ENCODE measurements at regions not wholly inside any gene's neighbourhood (a gene's known extent, or its start where the extent isn't known, plus 50 kb on each side); places are given as distances from the start of the nearest gene placed in this dataset.
"Not testable (repeated sequence)": the region's sequence is repeated elsewhere in the genome, so short reads cannot be mapped to it uniquely, and the experiment has no call there.

GRCh38 chr3:75395580-75396315, 268.4 kb upstream of the FRG2C start:
- no peak for DNase-seq

- no peak for DNase-seq
Measured at GRCh38 chr3:75396316-75396802, 267.8 kb upstream of the FRG2C start.

- not testable (repeated sequence) for DNase-seq
Measured at GRCh38 chr3:75397486-75397885, 266.6 kb upstream of the FRG2C start.

DNA sequence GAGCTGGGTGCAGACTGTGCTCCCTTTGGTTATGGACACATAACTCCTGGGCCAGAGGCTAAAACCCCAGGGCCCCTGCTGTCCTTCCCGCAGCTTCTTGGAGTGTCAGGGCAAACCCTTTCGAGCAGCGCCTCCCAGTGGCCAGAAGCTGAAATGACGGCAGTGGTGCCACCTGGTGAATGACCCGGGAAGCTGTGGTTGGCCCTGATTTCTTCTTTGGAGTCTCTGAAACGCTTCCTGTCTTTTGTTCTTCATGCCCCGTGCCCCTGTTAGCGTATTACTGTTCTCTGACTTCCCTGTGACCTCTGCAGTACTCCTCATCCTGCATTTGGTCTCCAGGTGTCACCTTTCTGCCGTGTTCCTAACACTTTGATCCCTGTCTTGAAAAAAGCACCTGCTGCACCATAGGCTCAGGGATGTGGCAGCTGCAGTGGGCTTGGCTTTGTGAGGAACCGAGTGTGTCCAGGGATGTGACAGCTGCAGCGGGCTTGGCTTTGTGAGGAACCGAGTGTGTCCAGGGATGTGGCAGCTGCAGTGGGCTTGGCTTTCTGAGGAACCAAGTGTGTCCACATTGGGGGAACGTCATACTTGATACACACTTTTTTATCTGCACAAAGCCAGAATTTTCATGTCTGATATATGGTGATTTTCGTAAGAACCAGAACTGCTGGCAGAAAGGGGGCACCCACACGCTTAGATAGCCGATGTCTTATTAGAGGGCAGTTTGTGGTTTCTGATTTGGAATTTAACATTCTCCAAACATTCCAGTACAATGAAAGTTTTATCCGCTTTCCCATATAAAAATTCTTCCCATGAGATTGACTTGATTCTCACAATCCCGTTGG, 241.8 kb upstream of the FRG2C start:
- not testable (repeated sequence) for DNase-seq

GRCh38 chr3:75425379-75425778, 238.7 kb upstream of the FRG2C start:
- DNase-seq = not testable (repeated sequence)

DNA sequence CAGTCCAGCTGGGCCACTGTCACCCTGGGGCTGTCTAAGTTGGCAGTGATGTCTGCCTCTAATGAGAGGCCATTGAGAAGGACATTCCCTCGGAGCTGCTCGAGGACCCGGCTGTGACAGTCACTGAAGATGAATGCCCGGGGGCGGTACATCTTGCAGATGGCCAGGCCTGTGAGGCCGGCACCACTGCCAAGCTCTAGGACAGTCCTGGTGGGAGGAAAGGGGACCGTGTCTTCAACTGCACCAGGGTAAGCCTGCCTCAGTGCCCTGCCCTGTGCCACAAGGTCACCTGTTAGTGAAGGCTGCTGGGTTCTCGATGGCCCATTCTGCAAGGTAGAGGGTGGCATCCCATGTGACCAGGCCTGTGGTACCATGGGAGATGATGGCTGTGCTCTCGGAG, 236.6 kb upstream of the FRG2C start:
- DNase-seq = not testable (repeated sequence)

- DNase-seq = not testable (repeated sequence)
Measured at GRCh38 chr3:75427906-75428305, 236.2 kb upstream of the FRG2C start.

DNA sequence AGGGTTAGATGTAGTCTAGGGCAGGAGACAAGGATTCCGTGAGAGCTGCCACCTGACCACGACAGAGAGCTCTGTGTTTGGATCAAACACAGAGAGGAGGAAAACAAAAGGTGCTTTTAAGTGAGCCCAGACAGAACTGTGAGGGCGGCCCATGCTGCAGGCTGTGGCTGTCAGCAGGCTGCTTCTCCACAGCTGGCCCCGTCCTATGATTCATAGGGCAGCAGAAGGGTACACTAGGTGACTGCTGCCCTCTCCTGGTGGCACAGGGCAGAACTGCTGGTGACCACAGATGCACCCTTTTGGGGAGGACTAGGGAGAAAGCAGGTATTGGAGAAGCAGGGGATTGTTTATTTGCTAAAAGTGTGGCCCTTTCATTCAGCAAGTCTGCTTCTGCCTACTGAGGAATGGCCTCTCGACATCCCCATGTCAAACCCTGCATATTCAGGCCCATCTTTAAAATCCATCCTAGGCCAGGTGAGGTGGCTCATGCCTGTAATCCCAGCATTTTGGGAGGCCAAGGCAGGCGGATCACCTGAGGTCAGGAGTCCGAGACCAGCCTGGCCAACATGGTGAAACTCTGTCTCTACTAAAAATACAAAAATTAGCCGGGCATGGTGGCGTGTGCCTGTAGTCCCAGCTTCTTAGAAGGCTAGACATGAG, 234.4 kb upstream of the FRG2C start:
- peak; percentile 71 for DNase-seq

DNA sequence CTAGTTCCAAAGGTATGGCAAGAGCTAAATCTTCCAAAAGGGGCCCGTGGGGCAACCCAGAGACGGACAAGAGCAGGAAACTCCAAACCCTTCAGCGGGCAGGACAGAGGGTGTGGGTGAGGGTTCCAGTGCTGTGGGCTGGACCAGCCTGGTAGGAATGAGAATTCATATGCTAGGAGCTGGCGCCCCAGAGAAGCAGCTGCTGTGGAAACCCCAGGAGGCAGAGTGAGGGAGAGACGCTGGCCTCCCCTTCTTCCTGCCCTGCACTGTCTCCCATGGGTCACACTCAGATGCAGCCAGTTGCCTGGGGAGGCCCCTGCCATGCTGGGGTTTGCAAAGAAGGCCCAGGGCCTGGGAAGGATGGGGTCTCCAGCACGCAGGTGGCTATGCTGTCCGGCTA, 233.7 kb upstream of the FRG2C start:
- not testable (repeated sequence) for DNase-seq

DNA sequence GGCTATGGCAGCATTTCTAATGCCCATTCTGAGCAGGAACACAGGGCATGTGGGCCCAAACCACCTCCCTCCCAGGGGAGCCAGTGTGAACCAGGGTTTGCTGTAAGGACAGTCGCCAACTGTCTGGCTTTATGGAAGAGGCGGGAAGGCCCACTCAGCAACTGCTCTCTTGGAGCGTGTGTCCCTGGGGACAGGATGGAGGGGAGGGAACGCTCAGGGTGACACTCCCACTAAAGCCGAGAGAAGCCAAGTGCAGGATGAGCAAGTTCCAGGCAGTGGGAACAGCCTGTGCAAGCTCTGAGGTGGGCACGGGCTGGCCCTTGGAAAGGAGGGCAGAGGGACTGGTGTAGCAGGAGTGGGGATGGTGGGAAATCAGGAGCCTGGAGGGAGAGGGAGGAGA, 233.0 kb upstream of the FRG2C start:
- not testable (repeated sequence) for DNase-seq

DNA sequence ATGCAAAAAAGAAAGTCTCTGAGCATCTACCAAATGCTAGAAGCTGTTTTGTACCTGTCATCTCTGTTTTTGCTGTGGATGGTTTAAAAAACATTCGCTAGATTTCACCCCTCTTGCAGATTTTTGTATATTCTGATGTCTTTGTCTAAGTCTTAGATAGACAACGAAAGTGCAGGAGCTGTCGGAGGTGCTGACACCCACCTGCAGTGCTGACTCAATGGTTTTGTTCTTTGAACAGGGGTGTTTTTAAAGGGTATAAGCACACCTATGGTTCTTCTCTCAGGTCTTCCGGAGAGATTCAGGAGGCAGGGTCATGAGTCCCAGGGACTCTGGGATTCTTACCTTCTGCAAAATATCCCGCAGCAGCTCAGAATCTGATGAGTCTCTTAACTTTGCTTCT, 231.7 kb upstream of the FRG2C start:
- DNase-seq = not testable (repeated sequence)

GRCh38 chr3:75432885-75433284, 231.2 kb upstream of the FRG2C start:
- DNase-seq = peak; percentile 77

- DNase-seq = not testable (repeated sequence)
Measured at GRCh38 chr3:75433295-75433694, 230.8 kb upstream of the FRG2C start.

DNA sequence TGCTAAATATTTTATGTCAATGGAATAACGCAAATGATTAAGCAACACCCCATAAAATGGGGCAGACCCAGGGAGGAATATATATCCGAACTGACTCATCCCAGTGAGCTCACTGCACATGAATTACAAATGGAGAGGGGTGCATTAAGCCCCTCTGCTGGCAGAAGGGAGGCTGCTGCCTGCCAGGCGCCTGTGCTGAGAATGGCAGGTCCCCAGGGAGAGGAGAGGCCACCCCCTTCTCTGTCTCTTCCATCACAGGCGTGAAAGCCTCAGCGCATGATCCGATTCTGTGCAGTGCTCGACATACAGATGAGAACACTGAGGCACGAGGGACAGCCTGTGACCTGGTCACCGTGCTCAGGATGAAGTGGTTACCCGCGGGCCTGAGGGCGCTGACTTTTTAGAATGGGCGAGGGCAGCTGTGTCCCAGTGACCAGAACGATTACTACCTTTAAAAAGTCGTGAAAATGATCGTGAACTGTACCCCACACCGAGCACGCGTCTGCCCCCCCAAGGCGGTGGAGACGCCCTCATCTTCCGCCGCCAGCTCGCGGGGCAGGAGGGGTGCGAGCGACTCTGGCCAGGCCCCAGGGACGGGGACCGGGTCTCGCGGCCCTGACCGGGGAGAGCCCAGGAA, 229.7 kb upstream of the FRG2C start:
- DNase-seq = peak; percentile 86

DNA sequence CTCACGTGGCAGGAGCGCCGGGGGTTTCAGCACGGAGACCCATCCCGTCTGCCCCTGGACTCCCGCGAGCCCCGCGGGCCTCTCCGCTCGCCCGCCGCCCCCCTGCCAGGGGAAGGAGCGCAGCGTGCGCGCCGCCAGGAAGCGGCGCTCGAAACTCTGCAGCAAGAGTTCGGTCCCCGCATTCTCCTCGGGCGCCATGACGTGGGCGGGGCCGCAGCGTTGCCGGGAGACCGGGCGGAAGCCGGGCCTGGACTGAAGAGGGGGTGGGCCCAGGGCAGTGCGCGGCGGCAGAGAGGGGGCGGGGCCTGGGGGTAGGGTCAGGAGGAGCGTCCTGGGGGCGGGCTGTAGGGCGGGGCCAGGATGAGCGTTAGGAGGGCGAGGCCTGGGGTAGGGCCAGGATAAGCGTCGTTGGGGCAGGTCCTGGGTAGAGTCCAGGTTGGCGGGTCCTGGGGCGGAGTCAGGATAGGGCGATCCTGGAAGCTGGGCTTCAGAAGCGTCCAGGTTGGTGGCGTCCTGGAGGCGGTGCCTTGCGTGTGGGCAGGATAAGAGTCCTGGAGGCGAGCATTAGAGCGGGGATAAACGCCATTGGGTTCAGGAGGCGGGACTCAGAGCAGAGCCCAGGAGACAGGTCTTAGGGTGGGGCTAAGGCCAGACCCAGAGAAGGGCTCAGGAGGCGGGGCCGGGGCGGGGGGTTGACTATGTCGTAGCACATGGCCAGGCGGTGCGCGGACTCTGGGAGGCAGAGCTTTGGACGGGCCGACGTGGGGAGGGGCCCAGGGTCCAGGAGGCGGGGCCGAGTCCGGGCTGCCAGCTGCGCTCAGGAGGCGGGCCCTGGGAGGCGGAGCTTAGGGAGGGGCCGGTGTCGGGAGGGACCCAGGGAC, 229.0 kb upstream of the FRG2C start:
- DNase-seq = peak; percentile 99

GRCh38 chr3:75435794-75436400, 228.2 kb upstream of the FRG2C start:
- DNase-seq = peak; percentile 11

- not testable (repeated sequence) for DNase-seq
Measured at GRCh38 chr3:75440986-75441385, 223.1 kb upstream of the FRG2C start.

DNA sequence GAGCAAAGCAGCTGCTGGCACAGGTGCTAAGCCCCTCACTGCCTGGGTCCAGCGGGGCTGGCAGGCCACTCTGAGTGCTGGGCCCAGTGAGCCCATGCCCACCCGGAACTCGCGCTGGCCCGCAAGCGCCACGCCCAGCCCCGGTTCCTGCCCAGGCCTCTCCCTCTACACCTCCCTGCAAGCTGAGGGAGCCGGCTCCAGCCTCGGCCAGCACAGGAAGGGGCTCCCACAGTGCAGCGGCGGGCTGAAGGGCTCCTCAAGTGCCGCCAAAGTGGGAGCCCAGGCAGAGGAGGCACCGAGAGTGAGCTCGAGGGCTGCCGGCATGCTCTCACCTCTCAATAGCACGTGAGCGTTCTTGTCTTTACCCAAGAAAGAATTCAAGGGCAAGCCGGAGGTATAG, 219.5 kb upstream of the FRG2C start:
- DNase-seq = not testable (repeated sequence)

DNA sequence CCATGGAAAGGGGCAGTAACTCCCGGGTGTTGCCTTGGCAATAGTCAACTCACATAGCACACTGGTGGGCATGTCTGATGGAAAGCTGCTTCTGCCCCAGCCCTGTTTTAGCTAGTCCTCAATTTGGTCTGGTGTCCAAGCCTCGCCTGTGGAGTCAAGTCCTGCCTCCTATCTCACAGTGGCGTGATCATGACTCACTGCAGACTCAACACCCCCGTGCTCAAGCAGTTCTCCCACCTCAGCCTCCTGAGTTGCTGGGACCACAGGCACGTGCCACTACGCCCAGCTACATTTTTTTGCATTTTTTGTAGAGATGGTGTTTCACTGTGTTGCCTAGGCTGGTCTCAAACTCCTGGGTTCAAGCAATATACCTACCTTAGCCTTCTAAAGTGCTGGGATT, 218.9 kb upstream of the FRG2C start:
- DNase-seq = not testable (repeated sequence)

GRCh38 chr3:75446948-75447347, 217.2 kb upstream of the FRG2C start:
- not testable (repeated sequence) for DNase-seq

DNA sequence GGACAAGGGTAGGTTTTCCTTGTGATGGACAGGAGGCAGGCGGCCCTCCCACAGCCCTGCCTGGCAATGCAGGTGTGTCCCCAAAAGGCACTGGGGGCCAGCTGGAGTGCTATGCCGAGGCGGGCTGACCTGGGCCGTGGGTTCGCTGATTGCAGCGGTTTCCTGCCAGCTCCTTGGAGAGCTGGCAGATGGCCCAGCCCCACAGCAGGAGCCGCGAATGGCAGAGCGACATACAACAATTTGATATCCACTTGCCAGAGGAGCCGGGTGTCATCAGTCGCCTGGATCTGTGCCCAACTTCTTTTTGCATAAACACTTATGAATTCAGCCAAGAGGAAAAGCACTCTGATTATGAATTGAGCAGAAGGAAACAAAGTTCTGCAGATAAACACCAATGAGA, 210.8 kb upstream of the FRG2C start:
- DNase-seq = not testable (repeated sequence)

Data from fibroblast of skin of right quadriceps (primary cell).